ENCODE measurements at regions not wholly inside any gene's neighbourhood (a gene's known extent, or its start where the extent isn't known, plus 50 kb on each side); places are given as distances from the start of the nearest gene placed in this dataset.

GRCh38 chr12:78338054-78338785 is 507.5 kb downstream of the NAV3 start:
- H3K9me3 Mint-ChIP-seq, result peaks cover 8% of the 10 kb centered on the region
- DNase-seq (ENCODE audit: low spot score in 2 of 2, unreplicated experiment in 2 of 2), result no peak
- no peaks in the 10 kb centered on the region for H3K27me3 Mint-ChIP-seq (ENCODE audit: low read depth)

GRCh38 chr12:78340406-78340805 is 509.7 kb downstream of the NAV3 start:
- H3K4me1 Mint-ChIP-seq, result no peaks in the 10 kb centered on the region
- H3K36me3 Mint-ChIP-seq, result no peaks in the 10 kb centered on the region
- no peaks in the 10 kb centered on the region for H3K27me3 Mint-ChIP-seq (ENCODE audit: low read depth)
- H3K27ac Mint-ChIP-seq, result no peak overlapping the region
- no peak overlapping the region for H3K4me3 Mint-ChIP-seq
- no peak for DNase-seq (ENCODE audit: low spot score in 2 of 2, unreplicated experiment in 2 of 2)
- H3K9me3 Mint-ChIP-seq, result peaks cover 17% of the 10 kb centered on the region
- TF ChIP-seq, protein P1, sequence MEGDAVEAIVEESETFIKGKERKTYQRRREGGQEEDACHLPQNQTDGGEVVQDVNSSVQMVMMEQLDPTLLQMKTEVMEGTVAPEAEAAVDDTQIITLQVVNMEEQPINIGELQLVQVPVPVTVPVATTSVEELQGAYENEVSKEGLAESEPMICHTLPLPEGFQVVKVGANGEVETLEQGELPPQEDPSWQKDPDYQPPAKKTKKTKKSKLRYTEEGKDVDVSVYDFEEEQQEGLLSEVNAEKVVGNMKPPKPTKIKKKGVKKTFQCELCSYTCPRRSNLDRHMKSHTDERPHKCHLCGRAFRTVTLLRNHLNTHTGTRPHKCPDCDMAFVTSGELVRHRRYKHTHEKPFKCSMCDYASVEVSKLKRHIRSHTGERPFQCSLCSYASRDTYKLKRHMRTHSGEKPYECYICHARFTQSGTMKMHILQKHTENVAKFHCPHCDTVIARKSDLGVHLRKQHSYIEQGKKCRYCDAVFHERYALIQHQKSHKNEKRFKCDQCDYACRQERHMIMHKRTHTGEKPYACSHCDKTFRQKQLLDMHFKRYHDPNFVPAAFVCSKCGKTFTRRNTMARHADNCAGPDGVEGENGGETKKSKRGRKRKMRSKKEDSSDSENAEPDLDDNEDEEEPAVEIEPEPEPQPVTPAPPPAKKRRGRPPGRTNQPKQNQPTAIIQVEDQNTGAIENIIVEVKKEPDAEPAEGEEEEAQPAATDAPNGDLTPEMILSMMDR (IDR thresholded peaks at IDR 0.05; ENCODE audit: unreplicated experiment), result no peak

More at GRCh38 chr12:78338054-78338785, 507.5 kb downstream of the NAV3 start:
- no peak overlapping the region for H3K27ac Mint-ChIP-seq
- H3K4me1 Mint-ChIP-seq, result no peaks in the 10 kb centered on the region
- H3K36me3 Mint-ChIP-seq, result no peaks in the 10 kb centered on the region
- H3K4me3 Mint-ChIP-seq, result no peak overlapping the region
- TF ChIP-seq, protein P1 (IDR thresholded peaks at IDR 0.05; ENCODE audit: unreplicated experiment), result no peak

- Mint-ChIP-seq H3K9me3 (peaks cover 38% of the 10 kb centered on the region), H3K4me1 (no peaks in the 10 kb centered on the region), H3K27me3 (ENCODE audit: low read depth) (no peaks in the 10 kb centered on the region)
Measured at GRCh38 chr12:78343657-78344056, 513.0 kb downstream of the NAV3 start.

DNA sequence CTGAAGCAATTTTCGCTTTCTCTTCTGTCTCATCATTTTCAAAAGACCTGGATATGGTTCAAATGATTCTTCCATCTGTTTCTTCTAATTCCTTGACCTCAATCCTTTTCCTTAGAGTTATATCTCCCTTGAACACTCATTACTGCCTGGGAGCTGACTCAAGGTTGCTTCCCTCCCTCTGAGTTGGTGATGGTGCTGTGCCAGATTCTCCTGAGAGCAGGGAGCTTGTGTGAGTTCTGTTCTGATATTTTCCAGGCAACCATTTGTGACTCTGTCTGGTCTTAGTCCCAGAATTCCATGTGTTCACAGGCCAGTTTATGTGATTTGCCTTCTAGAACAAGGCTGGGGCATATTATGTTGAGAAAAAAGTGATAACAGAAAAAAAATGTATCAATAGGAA is 505.1 kb upstream of the SYT1 start:
- DNase-seq (ENCODE audit: low spot score in 2 of 2, unreplicated experiment in 2 of 2), result no peak
- TF ChIP-seq, protein P1 (IDR thresholded peaks at IDR 0.05; ENCODE audit: unreplicated experiment), result no peak
- no peaks in the 10 kb centered on the region for H3K36me3 Mint-ChIP-seq
- H3K27me3 Mint-ChIP-seq (ENCODE audit: low read depth), result no peaks in the 10 kb centered on the region
- H3K27ac Mint-ChIP-seq, result no peak overlapping the region
- no peaks in the 10 kb centered on the region for H3K9me3 Mint-ChIP-seq
- H3K4me3 Mint-ChIP-seq, result no peak overlapping the region
- H3K4me1 Mint-ChIP-seq, result no peaks in the 10 kb centered on the region

More at GRCh38 chr12:78343657-78344056, 513.0 kb downstream of the NAV3 start:
- no peak for DNase-seq (ENCODE audit: low spot score in 2 of 2, unreplicated experiment in 2 of 2)
- Mint-ChIP-seq H3K27ac (no peak overlapping the region), H3K4me3 (no peak overlapping the region), H3K36me3 (no peaks in the 10 kb centered on the region)
- TF ChIP-seq, protein P1 (IDR thresholded peaks at IDR 0.05; ENCODE audit: unreplicated experiment), result no peak

- no peaks in the 10 kb centered on the region for H3K27me3 Mint-ChIP-seq (ENCODE audit: low read depth)
- TF ChIP-seq, protein P1 (IDR thresholded peaks at IDR 0.05; ENCODE audit: unreplicated experiment), result no peak
- peaks cover 9% of the 10 kb centered on the region for H3K9me3 Mint-ChIP-seq
- DNase-seq (ENCODE audit: low spot score in 2 of 2, unreplicated experiment in 2 of 2), result no peak
- no peaks in the 10 kb centered on the region for H3K36me3 Mint-ChIP-seq
- H3K4me1 Mint-ChIP-seq, result no peaks in the 10 kb centered on the region
- H3K27ac Mint-ChIP-seq, result no peak overlapping the region
- H3K4me3 Mint-ChIP-seq, result no peak overlapping the region
Measured at GRCh38 chr12:78361683-78362082, 502.9 kb upstream of the SYT1 start.
